ENCODE measurements at regions not wholly inside any gene's neighbourhood (a gene's known extent, or its start where the extent isn't known, plus 50 kb on each side); places are given as distances from the start of the nearest gene placed in this dataset.

- DNase-seq (ENCODE audit: low read depth), result no peak
- TF ChIP-seq CTCF (conservative IDR thresholded peaks at IDR 0.05; ENCODE audit: low read depth, low read length), result no peak
- H3K4me3 ChIP-seq (ENCODE audit: low read depth, low read length), result no peak overlapping the region
These were observed 325.0 kb downstream of the RAB28 start for GRCh38 chr4:13159041-13159620.

GRCh38 chr4:13151194-13151593 is 332.9 kb downstream of the RAB28 start:
- TF ChIP-seq CTCF (conservative IDR thresholded peaks at IDR 0.05; ENCODE audit: low read depth, low read length), result no peak

GRCh38 chr4:13143222-13144070 is 340.7 kb downstream of the RAB28 start:
- H3K4me3 ChIP-seq (ENCODE audit: low read depth, low read length), result no peak overlapping the region
- no peak for DNase-seq (ENCODE audit: low read depth)
- no peak for TF ChIP-seq CTCF (conservative IDR thresholded peaks at IDR 0.05; ENCODE audit: low read depth, low read length)

More at GRCh38 chr4:13151194-13151593, 332.9 kb downstream of the RAB28 start:
- no peak for DNase-seq (ENCODE audit: low read depth)
- H3K4me3 ChIP-seq (ENCODE audit: low read depth, low read length), result no peak overlapping the region

- no peak for TF ChIP-seq CTCF (conservative IDR thresholded peaks at IDR 0.05; ENCODE audit: low read depth, low read length)
- no peak for DNase-seq (ENCODE audit: low read depth)
- no peak overlapping the region for H3K4me3 ChIP-seq (ENCODE audit: low read depth, low read length)
These were observed 341.4 kb downstream of the RAB28 start for GRCh38 chr4:13142726-13143125.

- TF ChIP-seq CTCF (conservative IDR thresholded peaks at IDR 0.05; ENCODE audit: low read depth, low read length), result no peak
These were observed 341.9 kb downstream of the RAB28 start for GRCh38 chr4:13142191-13142590.

GRCh38 chr4:13137390-13137789 is 346.8 kb downstream of the RAB28 start:
- no peak for TF ChIP-seq CTCF (conservative IDR thresholded peaks at IDR 0.05; ENCODE audit: low read depth, low read length)
- DNase-seq (ENCODE audit: low read depth), result no peak
- H3K4me3 ChIP-seq (ENCODE audit: low read depth, low read length), result no peak overlapping the region

More at GRCh38 chr4:13142191-13142590, 341.9 kb downstream of the RAB28 start:
- no peak overlapping the region for H3K4me3 ChIP-seq (ENCODE audit: low read depth, low read length)
- DNase-seq (ENCODE audit: low read depth), result no peak

Data from epithelial cell of proximal tubule (primary cell).